WTC11 (cell line): ENCODE measurements at regions not wholly inside any gene's neighbourhood (a gene's known extent, or its start where the extent isn't known, plus 50 kb on each side); places are given as distances from the start of the nearest gene placed in this dataset.

Experiments used
- ATAC-seq: fragments of 200-7000 bp; cut with Tn5 transposase; 2 replicates; pipeline ENCODE4 v1.10.0; 2021; ENCODE audit warnings: mild to moderate bottlenecking, moderate library complexity
- CTCF ChIA-PET: fragments of 300-600 bp; sonication (Branson Sonifier 250); formaldehyde crosslinking; loops from one replicate; lab custom pipeline; 2021; ENCODE audit warnings: antibody characterized with exemption; lab: Charles Lee
- POLR2A ChIA-PET: fragments of 350-600 bp; sonication (Branson Sonifier 250); formaldehyde crosslinking; loops from one replicate; lab custom pipeline; 2021; ENCODE audit warnings: antibody characterized with exemption; lab: Charles Lee
- DNase-seq: peaks from one replicate; pipeline ENCODE4 v3.0.0; 2021; ENCODE audit warnings: low spot score
- H3K27ac Mint-ChIP-seq: 2 replicates; pipeline ENCODE4 v1.8.0; 2021; ENCODE audit warnings: mixed read lengths
- H3K27me3 Mint-ChIP-seq: 2 replicates; pipeline ENCODE4 v1.8.0; 2021; ENCODE audit warnings: low read depth, mild to moderate bottlenecking, moderate library complexity, mixed read lengths
- H3K36me3 Mint-ChIP-seq: 2 replicates; pipeline ENCODE4 v1.8.0; 2021; ENCODE audit warnings: mixed read lengths
- H3K4me1 Mint-ChIP-seq: 2 replicates; pipeline ENCODE4 v1.8.0; 2022; ENCODE audit warnings: mixed read lengths
- H3K4me3 Mint-ChIP-seq: 2 replicates; pipeline ENCODE4 v1.8.0; 2021; ENCODE audit warnings: mild to moderate bottlenecking, moderate library complexity, mixed read lengths
- H3K9me3 Mint-ChIP-seq: 2 replicates; pipeline ENCODE4 v1.8.0; 2021; ENCODE audit warnings: mixed read lengths
- ARID4B ChIP-seq: sonication (generic); formaldehyde crosslinking; IDR thresholded peaks from 2 replicates; pipeline ENCODE4 v1.8.0; 2023; ENCODE audit warnings: missing genetic modification reagents, mild to moderate bottlenecking, borderline replicate concordance
- CBFB ChIP-seq: sonication (generic); formaldehyde crosslinking; IDR thresholded peaks from 2 replicates; pipeline ENCODE4 v1.8.1; 2022; ENCODE audit warnings: mild to moderate bottlenecking, low read depth, missing genetic modification reagents
- CDX4 ChIP-seq: fragments of 250-450 bp; sonication (Bioruptor Pico); IDR thresholded peaks from 2 replicates; pipeline ENCODE4 v1.9.0; 2021; ENCODE audit warnings: moderate library complexity, mild to moderate bottlenecking, inconsistent platforms, borderline replicate concordance
- E2F5 ChIP-seq: sonication (generic); formaldehyde crosslinking; IDR thresholded peaks from 2 replicates; pipeline ENCODE4 v1.8.1; 2022; ENCODE audit warnings: mild to moderate bottlenecking, moderate library complexity, missing genetic modification reagents
- ERG ChIP-seq: fragments of 250-450 bp; sonication (Bioruptor Pico); IDR thresholded peaks from 2 replicates; pipeline ENCODE4 v1.8.0; 2021; ENCODE audit warnings: mild to moderate bottlenecking
- ESRRA ChIP-seq: sonication (generic); formaldehyde crosslinking; IDR thresholded peaks from 2 replicates; pipeline ENCODE4 v1.8.1; 2022; ENCODE audit warnings: mild to moderate bottlenecking, missing genetic modification reagents, borderline replicate concordance
- FOXK1 ChIP-seq: sonication (generic); formaldehyde crosslinking; IDR thresholded peaks from 2 replicates; pipeline ENCODE4 v1.8.0; 2022; ENCODE audit warnings: mild to moderate bottlenecking, moderate library complexity, missing genetic modification reagents
- FOXP1 ChIP-seq: sonication (generic); formaldehyde crosslinking; IDR thresholded peaks from 2 replicates; pipeline ENCODE4 v1.8.0; 2022; ENCODE audit warnings: missing genetic modification reagents, mild to moderate bottlenecking, moderate library complexity, borderline replicate concordance
- HMGA2 ChIP-seq: fragments of 250-450 bp; sonication (Bioruptor Pico); IDR thresholded peaks from 2 replicates; pipeline ENCODE4 v1.4.0; 2021; ENCODE audit warnings: mild to moderate bottlenecking, moderate library complexity
- HMGXB4 ChIP-seq: sonication (generic); formaldehyde crosslinking; IDR thresholded peaks from 2 replicates; pipeline ENCODE4 v1.8.1; 2023; ENCODE audit warnings: mild to moderate bottlenecking, moderate library complexity, missing genetic modification reagents
- JAZF1 ChIP-seq: fragments of 250-450 bp; sonication (Bioruptor Pico); IDR thresholded peaks from 2 replicates; pipeline ENCODE4 v1.9.0; 2021; ENCODE audit warnings: moderate library complexity, mild to moderate bottlenecking, inconsistent platforms
- KAT7 ChIP-seq: sonication (generic); formaldehyde crosslinking; IDR thresholded peaks from 2 replicates; pipeline ENCODE4 v1.8.1; 2023; ENCODE audit warnings: missing genetic modification reagents, mild to moderate bottlenecking, borderline replicate concordance
- MYBL2 ChIP-seq: sonication (generic); formaldehyde crosslinking; IDR thresholded peaks from 2 replicates; pipeline ENCODE4 v1.8.1; 2023; ENCODE audit warnings: mild to moderate bottlenecking, moderate library complexity, missing genetic modification reagents
- NFE2L1 ChIP-seq: sonication (generic); formaldehyde crosslinking; IDR thresholded peaks from 2 replicates; pipeline ENCODE4 v1.8.1; 2023; ENCODE audit warnings: missing genetic modification reagents
- NFYB ChIP-seq: sonication (generic); formaldehyde crosslinking; conservative IDR thresholded peaks from 2 replicates; pipeline ENCODE4 v1.8.0; 2022; ENCODE audit warnings: low read depth, missing genetic modification reagents
- NR1H2 ChIP-seq: sonication (generic); formaldehyde crosslinking; IDR thresholded peaks from 2 replicates; pipeline ENCODE4 v1.9.0; 2021; ENCODE audit warnings: mild to moderate bottlenecking, moderate library complexity, missing genetic modification reagents
- OVOL2 ChIP-seq: fragments of 250-450 bp; sonication (Bioruptor Pico); IDR thresholded peaks from 2 replicates; pipeline ENCODE4 v1.9.0; 2021; ENCODE audit warnings: mild to moderate bottlenecking, borderline replicate concordance
- RORB ChIP-seq: fragments of 250-450 bp; sonication (Bioruptor Pico); IDR thresholded peaks from 2 replicates; pipeline ENCODE4 v1.9.0; 2021; ENCODE audit warnings: mild to moderate bottlenecking
- TP53 ChIP-seq: sonication (generic); formaldehyde crosslinking; IDR thresholded peaks from 2 replicates; pipeline ENCODE4 v1.8.1; 2023; ENCODE audit warnings: mild to moderate bottlenecking, missing genetic modification reagents
- USF1 ChIP-seq: sonication (generic); formaldehyde crosslinking; IDR thresholded peaks from 2 replicates; pipeline ENCODE4 v1.8.0; 2022; ENCODE audit warnings: mild to moderate bottlenecking, missing genetic modification reagents
- ZBTB43 ChIP-seq: sonication (generic); formaldehyde crosslinking; IDR thresholded peaks from 2 replicates; pipeline ENCODE4 v1.8.1; 2023; ENCODE audit warnings: mild to moderate bottlenecking, missing genetic modification reagents
- ZNF232 ChIP-seq: sonication (generic); formaldehyde crosslinking; IDR thresholded peaks from 2 replicates; pipeline ENCODE4 v1.8.0; 2022; ENCODE audit warnings: mild to moderate bottlenecking, missing genetic modification reagents

GRCh38 chr2:217340899-217341298 is 481.0 kb upstream of the TNP1 start:
- DNase-seq (no peak), ATAC-seq (no peak)
- Mint-ChIP-seq H3K4me3 (no peak overlapping the region), H3K36me3 (no peaks in the 10 kb centered on the region), H3K27me3 (peaks cover 29% of the 10 kb centered on the region), H3K9me3 (peaks cover 3% of the 10 kb centered on the region; the same call in 1 of the 2 replicates), H3K27ac (no peak overlapping the region), H3K4me1 (0 out of 2 replicates have a peak, but pooled peaks cover 6% of the 10 kb centered on the region)
- ChIA-PET CTCF (no interaction called here), POLR2A (no interaction called here)
- TF ChIP-seq HMGA2 (peak; percentile 74), OVOL2 (CRISPR knock-in tag) (no peak)

GRCh38 chr2:217340176-217340575 is 480.3 kb upstream of the TNP1 start:
- H3K27me3 Mint-ChIP-seq = peaks cover 33% of the 10 kb centered on the region
- H3K27ac Mint-ChIP-seq = no peak overlapping the region
- ATAC-seq = no peak
- TF ChIP-seq MYBL2 (CRISPR knock-in tag) = no peak
- TF ChIP-seq HMGXB4 (CRISPR knock-in tag) = no peak
- TF ChIP-seq RORB (CRISPR knock-in tag) = no peak
- no peak for TF ChIP-seq ZBTB43 (CRISPR knock-in tag)
- TF ChIP-seq ZNF232 (CRISPR knock-in tag) = no peak
- no peak for TF ChIP-seq ESRRA
- no peak for TF ChIP-seq CBFB (CRISPR knock-in tag)
- no peak for TF ChIP-seq E2F5 (CRISPR knock-in tag)
- TF ChIP-seq NR1H2 (CRISPR knock-in tag) = no peak
- no peak for TF ChIP-seq KAT7
- no peak for TF ChIP-seq NFE2L1 (CRISPR knock-in tag)
- TF ChIP-seq NFYB = no peak
- TF ChIP-seq JAZF1 (CRISPR knock-in tag) = no peak
- no peak for DNase-seq
- H3K4me1 Mint-ChIP-seq = 0 out of 2 replicates have a peak, but pooled peaks cover 6% of the 10 kb centered on the region
- CTCF ChIA-PET = no interaction called here
- no peak overlapping the region for H3K4me3 Mint-ChIP-seq
- POLR2A ChIA-PET = no interaction called here
- H3K36me3 Mint-ChIP-seq = no peaks in the 10 kb centered on the region
- H3K9me3 Mint-ChIP-seq = peaks cover 2% of the 10 kb centered on the region; the same call in 1 of the 2 replicates

- DNase-seq = no peak
- H3K9me3 Mint-ChIP-seq = no peaks in the 10 kb centered on the region
- H3K36me3 Mint-ChIP-seq = no peaks in the 10 kb centered on the region
- no peak overlapping the region for H3K4me3 Mint-ChIP-seq
- POLR2A ChIA-PET = no interaction called here
- no peak overlapping the region for H3K27ac Mint-ChIP-seq
- CTCF ChIA-PET = no interaction called here
- H3K27me3 Mint-ChIP-seq = peaks cover 37% of the 10 kb centered on the region
- peaks cover 7% of the 10 kb centered on the region for H3K4me1 Mint-ChIP-seq
- ATAC-seq = no peak
- no peak for TF ChIP-seq FOXP1 (CRISPR knock-in tag)
- TF ChIP-seq FOXK1 (CRISPR knock-in tag) = no peak
- no peak for TF ChIP-seq CDX4
- no peak for TF ChIP-seq ARID4B (CRISPR knock-in tag)
- TF ChIP-seq TP53 = no peak
- no peak for TF ChIP-seq ZBTB43 (CRISPR knock-in tag)
- TF ChIP-seq ERG (CRISPR knock-in tag) = no peak
- TF ChIP-seq NR1H2 (CRISPR knock-in tag) = no peak
- no peak for TF ChIP-seq USF1 (CRISPR knock-in tag)
Measured at GRCh38 chr2:217339753-217340152, 479.9 kb upstream of the TNP1 start.
